Fibroblast of lung (primary cell): ENCODE measurements at regions not wholly inside any gene's neighbourhood (a gene's known extent, or its start where the extent isn't known, plus 50 kb on each side); places are given as distances from the start of the nearest gene placed in this dataset.

ENCODE experiments used
- DNase-seq, 2 donors: peaks; one replicate each; pipeline versions ENCODE4 v3.0.0 to v3.0.0-alpha.2; 2010; ENCODE audit warnings: low read depth in 2 of 2
- H2AFZ ChIP-seq: 2 replicates; pipeline ENCODE4 v1.5.1; 2012; ENCODE audit warnings: low read length, control low read depth, inconsistent platforms
- H3K27ac ChIP-seq: 2 replicates; pipeline ENCODE4 v1.5.1; 2011; ENCODE audit warnings: low read length, control low read depth; ENCODE audit not compliant: insufficient read depth
- H3K27me3 ChIP-seq: 2 replicates; pipeline ENCODE4 v1.5.1; 2011; ENCODE audit warnings: mild to moderate bottlenecking, low read length; ENCODE audit not compliant: control insufficient read depth, insufficient read depth
- H3K36me3 ChIP-seq: 2 replicates; pipeline ENCODE4 v1.5.1; 2011; ENCODE audit warnings: low read length; ENCODE audit not compliant: control insufficient read depth, insufficient read depth
- H3K4me1 ChIP-seq: 2 replicates; pipeline ENCODE4 v1.5.1; 2011; ENCODE audit warnings: low read length; ENCODE audit not compliant: control insufficient read depth, insufficient read depth; ENCODE audit errors: extremely low read depth
- H3K4me2 ChIP-seq: 2 replicates; pipeline ENCODE4 v1.5.1; 2011; ENCODE audit warnings: low read length, control low read depth; ENCODE audit not compliant: insufficient read depth; ENCODE audit errors: extremely low read depth
- H3K4me3 ChIP-seq, 4 experiments: fragments of 200-600 bp in 1 of 4; sonication (generic) in 1 of 4; replicated peaks in 1 of 4; 2 replicates each; pipeline ENCODE4 v1.5.1; 2011 to 2016; ENCODE audit warnings: low read length in 4 of 4, low read depth in 3 of 4, mild to moderate bottlenecking in 3 of 4, control low read depth in 2 of 4, inconsistent platforms in 1 of 4, mixed read lengths in 1 of 4; ENCODE audit not compliant: insufficient read depth in 1 of 4; ENCODE audit errors: control extremely low read depth in 1 of 4
- H3K79me2 ChIP-seq: 2 replicates; pipeline ENCODE4 v1.5.1; 2012; ENCODE audit warnings: mild to moderate bottlenecking, low read length, inconsistent platforms; ENCODE audit not compliant: control insufficient read depth, insufficient read depth
- H3K9ac ChIP-seq: 2 replicates; pipeline ENCODE4 v1.5.1; 2011; ENCODE audit warnings: mild to moderate bottlenecking, low read length, control low read depth; ENCODE audit not compliant: insufficient read depth
- H3K9me3 ChIP-seq: 2 replicates; pipeline ENCODE4 v1.5.1; 2012; ENCODE audit warnings: low read depth, low read length; ENCODE audit not compliant: control insufficient read depth, insufficient read depth
- H4K20me1 ChIP-seq: 2 replicates; pipeline ENCODE4 v1.5.1; 2011; ENCODE audit warnings: low read length; ENCODE audit not compliant: control insufficient read depth, insufficient read depth; ENCODE audit errors: extremely low read depth
- EZH2 ChIP-seq: IDR thresholded peaks from 2 replicates; pipeline ENCODE4 v1.5.1; 2012; ENCODE audit warnings: low read length, control low read depth, mild to moderate bottlenecking; ENCODE audit errors: missing control alignments
- TF ChIP-seq, protein P1 (sequence below), 2 donors: IDR thresholded peaks in 1 of 2; conservative IDR thresholded peaks in 1 of 2; 1 replicate in 1 of 2; 2 replicates in 1 of 2; pipeline ENCODE4 v1.5.1; 2011 to 2012; ENCODE audit warnings: low read length in 2 of 2, control low read depth in 1 of 2, inconsistent platforms in 1 of 2, low read depth in 1 of 2, mild to moderate bottlenecking in 1 of 2

DNA sequence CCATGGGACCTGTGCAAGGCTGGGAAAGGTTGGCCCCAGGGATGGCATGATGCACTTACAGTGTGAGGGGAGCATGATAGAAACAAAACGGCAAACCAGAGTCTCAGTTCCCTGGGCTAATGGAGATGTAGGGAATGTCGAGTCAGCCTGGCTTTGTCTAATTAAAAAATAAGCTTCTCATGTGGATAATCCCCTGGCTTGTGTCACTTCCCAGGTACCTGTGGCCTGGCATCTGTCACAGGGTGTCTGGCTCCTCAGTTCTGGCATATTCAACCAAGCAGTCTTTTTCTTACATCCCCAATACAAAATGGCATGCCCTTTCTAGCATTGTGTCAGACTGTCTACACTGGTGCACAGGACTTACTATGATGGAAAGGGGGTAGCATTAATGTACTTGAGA, 261.4 kb downstream of the GRIN2B start:
- H3K79me2 ChIP-seq: no peaks in the 10 kb centered on the region
- H3K36me3 ChIP-seq: no peaks in the 10 kb centered on the region
- no peaks in the 10 kb centered on the region for H3K4me1 ChIP-seq
- no peak for TF ChIP-seq EZH2
- TF ChIP-seq, protein P1, sequence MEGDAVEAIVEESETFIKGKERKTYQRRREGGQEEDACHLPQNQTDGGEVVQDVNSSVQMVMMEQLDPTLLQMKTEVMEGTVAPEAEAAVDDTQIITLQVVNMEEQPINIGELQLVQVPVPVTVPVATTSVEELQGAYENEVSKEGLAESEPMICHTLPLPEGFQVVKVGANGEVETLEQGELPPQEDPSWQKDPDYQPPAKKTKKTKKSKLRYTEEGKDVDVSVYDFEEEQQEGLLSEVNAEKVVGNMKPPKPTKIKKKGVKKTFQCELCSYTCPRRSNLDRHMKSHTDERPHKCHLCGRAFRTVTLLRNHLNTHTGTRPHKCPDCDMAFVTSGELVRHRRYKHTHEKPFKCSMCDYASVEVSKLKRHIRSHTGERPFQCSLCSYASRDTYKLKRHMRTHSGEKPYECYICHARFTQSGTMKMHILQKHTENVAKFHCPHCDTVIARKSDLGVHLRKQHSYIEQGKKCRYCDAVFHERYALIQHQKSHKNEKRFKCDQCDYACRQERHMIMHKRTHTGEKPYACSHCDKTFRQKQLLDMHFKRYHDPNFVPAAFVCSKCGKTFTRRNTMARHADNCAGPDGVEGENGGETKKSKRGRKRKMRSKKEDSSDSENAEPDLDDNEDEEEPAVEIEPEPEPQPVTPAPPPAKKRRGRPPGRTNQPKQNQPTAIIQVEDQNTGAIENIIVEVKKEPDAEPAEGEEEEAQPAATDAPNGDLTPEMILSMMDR (conservative IDR thresholded peaks at IDR 0.05 in 1 of 2, IDR thresholded peaks at IDR 0.05 in 1 of 2; ENCODE audit: low read depth in 1 of 2, low read length in 2 of 2): no peak
- H3K4me3 ChIP-seq: no peak overlapping the region
- H3K4me2 ChIP-seq: no peak overlapping the region
- no peak overlapping the region for H3K27ac ChIP-seq
- no peak for DNase-seq
- no peak overlapping the region for H3K9ac ChIP-seq
- H3K9me3 ChIP-seq: no peaks in the 10 kb centered on the region
- H2AFZ ChIP-seq: no peak overlapping the region
- no peaks in the 10 kb centered on the region for H3K27me3 ChIP-seq
- no peaks in the 10 kb centered on the region for H4K20me1 ChIP-seq

DNA sequence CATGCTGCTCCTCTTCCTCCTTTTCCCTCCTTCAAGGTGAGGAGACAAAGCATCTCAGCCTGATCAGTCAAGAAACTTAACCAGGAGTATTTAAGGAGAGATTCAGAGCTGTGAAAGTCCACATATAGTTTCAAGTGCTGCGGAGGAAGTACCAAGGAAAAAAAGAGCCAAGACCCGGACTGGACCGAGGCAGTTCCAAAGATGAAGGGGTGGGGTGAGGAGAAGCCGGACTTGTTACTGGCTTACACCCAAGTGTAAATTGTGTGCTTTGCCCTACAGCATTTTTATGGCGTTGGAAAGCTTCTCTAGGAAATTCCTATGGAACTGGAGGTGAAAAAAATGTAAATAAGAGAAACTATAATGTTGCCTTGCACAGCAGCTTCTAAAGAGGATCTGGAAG, 263.1 kb downstream of the GRIN2B start:
- no peak overlapping the region for H3K9ac ChIP-seq
- H3K27me3 ChIP-seq: no peaks in the 10 kb centered on the region
- no peak for DNase-seq
- no peak overlapping the region for H3K27ac ChIP-seq
- H4K20me1 ChIP-seq: no peaks in the 10 kb centered on the region
- no peaks in the 10 kb centered on the region for H3K36me3 ChIP-seq
- H3K4me3 ChIP-seq: no peak overlapping the region
- H2AFZ ChIP-seq: no peak overlapping the region
- no peaks in the 10 kb centered on the region for H3K4me1 ChIP-seq
- H3K4me2 ChIP-seq: no peak overlapping the region
- TF ChIP-seq, protein P1 (conservative IDR thresholded peaks at IDR 0.05 in 1 of 2, IDR thresholded peaks at IDR 0.05 in 1 of 2; ENCODE audit: low read depth in 1 of 2, low read length in 2 of 2): no peak
- TF ChIP-seq EZH2: no peak
- no peaks in the 10 kb centered on the region for H3K79me2 ChIP-seq
- H3K9me3 ChIP-seq: no peaks in the 10 kb centered on the region

DNA sequence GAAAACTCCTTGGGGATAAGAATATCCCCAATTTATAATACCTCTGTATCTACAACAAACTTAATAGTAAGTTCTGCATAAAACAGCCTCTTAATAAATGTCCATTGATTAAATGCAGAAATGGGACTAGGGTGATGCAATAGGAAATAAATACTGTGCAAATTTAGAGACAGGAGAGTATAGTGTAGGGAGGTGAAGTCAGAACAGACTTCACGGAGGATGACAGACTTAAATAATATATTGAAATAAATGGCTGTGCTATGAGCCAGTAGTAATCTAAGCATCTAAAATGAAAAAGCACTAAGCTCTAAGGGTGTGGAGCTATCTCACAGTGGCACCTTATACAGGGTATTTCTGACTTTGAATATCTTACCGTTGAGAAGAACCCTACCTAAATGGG, 265.3 kb downstream of the GRIN2B start:
- H2AFZ ChIP-seq: no peak overlapping the region
- H3K9me3 ChIP-seq: no peaks in the 10 kb centered on the region
- no peak overlapping the region for H3K4me3 ChIP-seq
- H3K36me3 ChIP-seq: no peaks in the 10 kb centered on the region
- H3K79me2 ChIP-seq: no peaks in the 10 kb centered on the region
- no peak for TF ChIP-seq EZH2
- TF ChIP-seq, protein P1 (conservative IDR thresholded peaks at IDR 0.05 in 1 of 2, IDR thresholded peaks at IDR 0.05 in 1 of 2; ENCODE audit: low read depth in 1 of 2, low read length in 2 of 2): no peak
- H3K9ac ChIP-seq: no peak overlapping the region
- no peaks in the 10 kb centered on the region for H4K20me1 ChIP-seq
- no peaks in the 10 kb centered on the region for H3K27me3 ChIP-seq
- H3K4me2 ChIP-seq: no peak overlapping the region
- no peaks in the 10 kb centered on the region for H3K4me1 ChIP-seq
- no peak overlapping the region for H3K27ac ChIP-seq
- DNase-seq: no peak
